Stimulated activated CD4-positive, alpha-beta T cell treated with anti-CD3 and anti-CD28 coated beads, Interleukin-4, amount 100 ng/mL, for 4 hours (primary cell): ENCODE measurements at regions not wholly inside any gene's neighbourhood (a gene's known extent, or its start where the extent isn't known, plus 50 kb on each side); places are given as distances from the start of the nearest gene placed in this dataset.
"Not testable (repeated sequence)": the region's sequence is repeated elsewhere in the genome, so short reads cannot be mapped to it uniquely, and the experiment has no call there.

ENCODE experiments used
- DNase-seq, 2 experiments: peaks; one replicate each; pipeline ENCODE4 v3.0.0-alpha.2; 2020

- DNase-seq: no peak
Observed at GRCh38 chr1:38204698-38205097, 158.1 kb upstream of the POU3F1 start.

GRCh38 chr1:38203441-38203840, 156.8 kb upstream of the POU3F1 start:
- DNase-seq: no peak

- DNase-seq: no peak
Observed at GRCh38 chr1:38201431-38201830, 154.8 kb upstream of the POU3F1 start.

GRCh38 chr1:38198621-38199020, 152.0 kb upstream of the POU3F1 start:
- DNase-seq: no peak

- DNase-seq: no peak
Observed at GRCh38 chr1:38198099-38198498, 151.5 kb upstream of the POU3F1 start.

- DNase-seq: no peak
Observed at GRCh38 chr1:38197312-38198061, 150.9 kb upstream of the POU3F1 start.

- no peak for DNase-seq
Observed at GRCh38 chr1:38194472-38194871, 147.9 kb upstream of the POU3F1 start.

- DNase-seq: no peak
Observed at GRCh38 chr1:38193040-38193439, 146.4 kb upstream of the POU3F1 start.

- no peak for DNase-seq
Observed at GRCh38 chr1:38191461-38191860, 144.9 kb upstream of the POU3F1 start.

- no peak for DNase-seq
Observed at GRCh38 chr1:38190983-38191382, 144.4 kb upstream of the POU3F1 start.

- no peak for DNase-seq
Observed at GRCh38 chr1:38187552-38187951, 141.0 kb upstream of the POU3F1 start.

GRCh38 chr1:38186566-38186965, 140.0 kb upstream of the POU3F1 start:
- no peak for DNase-seq

- no peak for DNase-seq
Observed at GRCh38 chr1:38185913-38186312, 139.3 kb upstream of the POU3F1 start.

GRCh38 chr1:38183747-38184146, 137.2 kb upstream of the POU3F1 start:
- DNase-seq: no peak

- DNase-seq: no peak
Observed at GRCh38 chr1:38183096-38183495, 136.5 kb upstream of the POU3F1 start.

- DNase-seq: not testable (repeated sequence)
Observed at GRCh38 chr1:38180388-38180787, 133.8 kb upstream of the POU3F1 start.

GRCh38 chr1:38179483-38179882, 132.9 kb upstream of the POU3F1 start:
- no peak for DNase-seq

- no peak for DNase-seq
Observed at GRCh38 chr1:38178216-38178615, 131.6 kb upstream of the POU3F1 start.

- DNase-seq: no peak
Observed at GRCh38 chr1:38175121-38175520, 128.5 kb upstream of the POU3F1 start.

GRCh38 chr1:38173848-38174247, 127.3 kb upstream of the POU3F1 start:
- no peak for DNase-seq

GRCh38 chr1:38173157-38173831, 126.7 kb upstream of the POU3F1 start:
- no peak for DNase-seq

GRCh38 chr1:38169121-38169520, 122.5 kb upstream of the POU3F1 start:
- DNase-seq: no peak

- no peak for DNase-seq
Observed at GRCh38 chr1:38168365-38168764, 121.8 kb upstream of the POU3F1 start.

GRCh38 chr1:38166461-38166860, 119.9 kb upstream of the POU3F1 start:
- no peak for DNase-seq
